ENCODE measurements at regions not wholly inside any gene's neighbourhood (a gene's known extent, or its start where the extent isn't known, plus 50 kb on each side); places are given as distances from the start of the nearest gene placed in this dataset.

DNA sequence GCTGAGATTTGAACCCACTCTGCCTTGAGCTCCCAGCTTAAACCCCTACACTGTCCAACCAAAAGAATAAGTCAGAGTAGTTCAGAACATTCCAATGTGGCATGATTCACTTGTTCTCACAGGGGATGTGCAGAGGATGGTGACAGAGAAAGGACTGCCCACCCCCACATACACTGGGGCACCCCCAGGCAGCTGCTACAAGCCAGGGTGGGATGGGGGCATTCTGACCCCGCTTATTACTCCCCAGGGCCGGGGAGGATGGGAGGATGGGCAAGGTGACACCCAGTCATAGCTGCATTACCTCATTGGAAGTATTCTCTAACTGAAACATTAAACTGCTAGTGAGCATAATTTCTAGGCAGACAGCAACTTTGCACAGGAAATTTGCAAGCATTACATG lies 126.0 kb upstream of the PRR20G start:
- TF ChIP-seq, protein P1, sequence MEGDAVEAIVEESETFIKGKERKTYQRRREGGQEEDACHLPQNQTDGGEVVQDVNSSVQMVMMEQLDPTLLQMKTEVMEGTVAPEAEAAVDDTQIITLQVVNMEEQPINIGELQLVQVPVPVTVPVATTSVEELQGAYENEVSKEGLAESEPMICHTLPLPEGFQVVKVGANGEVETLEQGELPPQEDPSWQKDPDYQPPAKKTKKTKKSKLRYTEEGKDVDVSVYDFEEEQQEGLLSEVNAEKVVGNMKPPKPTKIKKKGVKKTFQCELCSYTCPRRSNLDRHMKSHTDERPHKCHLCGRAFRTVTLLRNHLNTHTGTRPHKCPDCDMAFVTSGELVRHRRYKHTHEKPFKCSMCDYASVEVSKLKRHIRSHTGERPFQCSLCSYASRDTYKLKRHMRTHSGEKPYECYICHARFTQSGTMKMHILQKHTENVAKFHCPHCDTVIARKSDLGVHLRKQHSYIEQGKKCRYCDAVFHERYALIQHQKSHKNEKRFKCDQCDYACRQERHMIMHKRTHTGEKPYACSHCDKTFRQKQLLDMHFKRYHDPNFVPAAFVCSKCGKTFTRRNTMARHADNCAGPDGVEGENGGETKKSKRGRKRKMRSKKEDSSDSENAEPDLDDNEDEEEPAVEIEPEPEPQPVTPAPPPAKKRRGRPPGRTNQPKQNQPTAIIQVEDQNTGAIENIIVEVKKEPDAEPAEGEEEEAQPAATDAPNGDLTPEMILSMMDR (conservative IDR thresholded peaks at IDR 0.05) = no peak
- TF ChIP-seq EZH2 (IDR thresholded peaks at IDR 0.05; ENCODE audit: low read depth) = no peak
